ENCODE measurements at regions not wholly inside any gene's neighbourhood (a gene's known extent, or its start where the extent isn't known, plus 50 kb on each side); places are given as distances from the start of the nearest gene placed in this dataset.

DNA sequence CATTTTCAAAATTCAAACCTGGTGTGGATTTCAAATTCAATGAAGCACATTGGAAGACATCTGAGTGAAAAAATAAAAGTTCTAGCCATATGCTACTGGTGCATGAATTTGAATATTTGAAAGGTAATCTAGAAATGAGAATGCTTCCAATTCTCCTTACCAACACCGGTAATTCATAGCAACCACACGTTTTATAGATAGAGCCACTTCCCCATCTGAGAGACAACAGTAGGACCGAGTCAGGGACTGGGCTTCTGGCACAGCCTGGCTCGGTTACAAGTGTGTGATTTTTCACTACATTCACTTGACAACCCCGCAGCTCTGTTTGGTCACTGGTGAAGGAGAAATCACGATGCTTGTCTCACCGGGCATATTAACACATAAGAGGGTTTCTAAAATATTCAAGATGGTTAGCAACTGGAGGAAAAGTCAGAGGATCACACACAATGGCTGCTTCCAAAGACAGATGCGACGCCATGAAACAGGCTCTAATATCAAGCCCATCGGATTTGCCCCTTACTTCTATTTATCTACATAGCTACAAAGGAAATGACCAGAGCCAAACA is 86.5 kb upstream of the FOXN3 start:
- intact Hi-C loops (cut with DNase I) = no loop called here
- DNase-seq (no peak), ATAC-seq (no peak)
- Histone ChIP-seq H3K9me3 (no peaks in the 10 kb centered on the region), H3K27me3 (ENCODE audit: insufficient read depth in 3 of 3, low read length in 2 of 3) (no peaks in the 10 kb centered on the region), H3K4me1 (peaks cover 10% of the 10 kb centered on the region), H3K27ac (no peak overlapping the region), H3K36me3 (ENCODE audit: insufficient read depth in 1 of 2, low read depth in 1 of 2) (peaks cover 0 to 4% of the 10 kb centered on the region in 2 donors), H3K4me3 (no peak overlapping the region)
- TF ChIP-seq, protein P1, sequence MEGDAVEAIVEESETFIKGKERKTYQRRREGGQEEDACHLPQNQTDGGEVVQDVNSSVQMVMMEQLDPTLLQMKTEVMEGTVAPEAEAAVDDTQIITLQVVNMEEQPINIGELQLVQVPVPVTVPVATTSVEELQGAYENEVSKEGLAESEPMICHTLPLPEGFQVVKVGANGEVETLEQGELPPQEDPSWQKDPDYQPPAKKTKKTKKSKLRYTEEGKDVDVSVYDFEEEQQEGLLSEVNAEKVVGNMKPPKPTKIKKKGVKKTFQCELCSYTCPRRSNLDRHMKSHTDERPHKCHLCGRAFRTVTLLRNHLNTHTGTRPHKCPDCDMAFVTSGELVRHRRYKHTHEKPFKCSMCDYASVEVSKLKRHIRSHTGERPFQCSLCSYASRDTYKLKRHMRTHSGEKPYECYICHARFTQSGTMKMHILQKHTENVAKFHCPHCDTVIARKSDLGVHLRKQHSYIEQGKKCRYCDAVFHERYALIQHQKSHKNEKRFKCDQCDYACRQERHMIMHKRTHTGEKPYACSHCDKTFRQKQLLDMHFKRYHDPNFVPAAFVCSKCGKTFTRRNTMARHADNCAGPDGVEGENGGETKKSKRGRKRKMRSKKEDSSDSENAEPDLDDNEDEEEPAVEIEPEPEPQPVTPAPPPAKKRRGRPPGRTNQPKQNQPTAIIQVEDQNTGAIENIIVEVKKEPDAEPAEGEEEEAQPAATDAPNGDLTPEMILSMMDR (IDR thresholded peaks at IDR 0.05) = no peak
- 67 to 81% (median 72%) methylated on average over 10 of the region's 10 CpGs for WGBS, 3 donors

DNA sequence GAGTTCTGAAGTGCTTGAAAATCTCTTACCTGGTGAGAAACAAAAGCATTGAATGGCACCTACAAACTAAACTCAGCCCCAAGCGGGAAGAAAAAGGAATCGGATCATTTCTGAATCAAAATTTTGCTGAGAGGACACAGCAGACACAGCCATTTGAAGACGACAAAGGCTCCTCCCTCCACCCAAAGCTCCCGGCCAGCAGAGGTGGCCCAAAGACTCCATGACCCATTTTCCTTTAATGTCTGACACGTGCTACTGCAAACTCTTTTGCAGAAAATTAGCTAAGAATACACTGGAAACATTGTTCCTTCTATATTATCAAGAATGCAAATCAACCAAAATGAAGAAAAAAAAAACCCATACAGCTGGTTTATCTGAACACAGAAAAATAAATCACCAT is 85.9 kb upstream of the FOXN3 start:
- H3K4me3 ChIP-seq = no peak overlapping the region
- H3K36me3 ChIP-seq (ENCODE audit: insufficient read depth in 1 of 2, low read depth in 1 of 2) = peaks cover 0 to 4% of the 10 kb centered on the region in 2 donors
- H3K27me3 ChIP-seq (ENCODE audit: insufficient read depth in 3 of 3, low read length in 2 of 3) = no peaks in the 10 kb centered on the region
- 28 to 45% (median 31%) methylated on average over 5 of the region's 5 CpGs for WGBS, 3 donors
- no peak overlapping the region for H3K27ac ChIP-seq
- TF ChIP-seq, protein P1 (IDR thresholded peaks at IDR 0.05) = no peak
- no peaks in the 10 kb centered on the region for H3K9me3 ChIP-seq
- peaks cover 9% of the 10 kb centered on the region for H3K4me1 ChIP-seq
- ATAC-seq (no peak), DNase-seq (no peak)
- intact Hi-C loops (cut with DNase I) = no loop called here

DNA sequence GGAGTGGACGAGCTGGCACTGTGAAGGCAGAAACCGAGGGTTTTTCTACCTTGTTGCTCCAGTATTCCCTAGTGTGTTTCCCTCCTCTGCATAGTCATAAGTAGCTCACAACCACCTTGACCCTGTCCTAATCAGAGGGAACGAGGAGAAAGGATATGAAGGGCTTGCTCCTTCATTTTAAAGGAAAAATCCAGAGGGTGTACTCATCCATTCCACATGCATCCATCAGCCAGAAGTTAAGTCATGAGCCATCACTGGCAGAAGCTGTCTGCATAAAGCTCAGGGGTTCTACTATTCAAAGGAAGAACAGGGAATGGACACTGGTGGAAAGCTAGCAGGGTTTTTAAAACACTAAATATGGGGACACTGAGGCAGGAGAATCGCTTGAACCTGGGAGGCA is 84.3 kb upstream of the FOXN3 start:
- Histone ChIP-seq H3K27ac (no peak overlapping the region), H3K4me1 (no peaks in the 10 kb centered on the region), H3K27me3 (ENCODE audit: insufficient read depth in 3 of 3, low read length in 2 of 3) (no peaks in the 10 kb centered on the region), H3K4me3 (no peak overlapping the region), H3K9me3 (no peaks in the 10 kb centered on the region), H3K36me3 (ENCODE audit: insufficient read depth in 1 of 2, low read depth in 1 of 2) (peaks cover 0 to 4% of the 10 kb centered on the region in 2 donors)
- intact Hi-C loops (cut with DNase I) = no loop called here
- no peak for ATAC-seq
- DNase-seq = no peak
- WGBS, 3 donors = 92 to 95% (median 95%) methylated on average over 4 of the region's 4 CpGs
- TF ChIP-seq, protein P1 (IDR thresholded peaks at IDR 0.05) = no peak

DNA sequence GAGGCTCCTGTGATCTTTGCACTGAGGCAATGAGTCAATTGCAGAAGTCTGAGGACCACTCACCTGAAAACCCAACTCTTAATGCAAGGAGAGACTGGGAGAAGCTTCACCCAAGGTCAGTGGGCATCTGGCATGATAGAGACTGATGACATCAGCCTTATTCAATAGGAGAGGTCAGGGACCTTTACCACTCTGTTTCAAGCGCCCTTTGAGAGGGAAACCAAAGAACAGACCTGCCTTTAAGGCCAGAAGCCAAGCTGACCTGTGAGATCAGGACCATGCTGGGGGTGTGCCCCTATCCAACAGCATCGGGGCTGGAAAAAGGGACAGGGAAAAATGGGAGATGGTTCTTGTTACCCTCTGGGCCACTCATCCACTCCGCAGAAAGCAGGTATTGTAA is 83.3 kb upstream of the FOXN3 start:
- ATAC-seq = no peak
- no peak for DNase-seq
- peaks cover 0 to 4% of the 10 kb centered on the region in 2 donors for H3K36me3 ChIP-seq (ENCODE audit: insufficient read depth in 1 of 2, low read depth in 1 of 2)
- intact Hi-C loops (cut with DNase I) = no loop called here
- H3K27ac ChIP-seq = no peak overlapping the region
- H3K9me3 ChIP-seq = no peaks in the 10 kb centered on the region
- 96 to 100% (median 97%) methylated on average over 3 of the region's 3 CpGs for WGBS, 3 donors
- H3K27me3 ChIP-seq (ENCODE audit: insufficient read depth in 3 of 3, low read length in 2 of 3) = no peaks in the 10 kb centered on the region
- H3K4me1 ChIP-seq = no peaks in the 10 kb centered on the region
- no peak overlapping the region for H3K4me3 ChIP-seq
- TF ChIP-seq, protein P1 (IDR thresholded peaks at IDR 0.05) = no peak

DNA sequence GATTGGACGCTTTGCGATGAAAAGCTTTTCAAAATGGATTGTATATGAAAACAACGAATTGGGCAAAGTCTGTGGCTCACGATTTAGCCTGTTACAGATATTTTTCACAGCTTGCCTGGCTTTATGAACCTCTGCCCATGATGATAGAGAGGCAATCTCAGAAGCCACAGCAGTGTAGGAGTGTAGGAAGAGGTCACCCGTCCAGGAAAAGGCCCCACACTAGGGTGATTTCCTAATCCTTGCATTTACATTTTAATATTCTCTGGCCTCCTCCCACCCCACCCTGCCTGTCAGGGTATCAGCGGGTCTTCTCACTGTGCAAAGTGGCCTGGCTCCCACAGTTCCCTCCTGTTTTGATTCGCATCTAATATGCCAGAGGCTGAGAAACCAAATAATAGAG is 81.8 kb upstream of the FOXN3 start:
- ATAC-seq = no peak
- TF ChIP-seq, protein P1 (IDR thresholded peaks at IDR 0.05) = no peak
- no peak overlapping the region for H3K4me3 ChIP-seq
- no peak overlapping the region for H3K27ac ChIP-seq
- no peaks in the 10 kb centered on the region for H3K36me3 ChIP-seq (ENCODE audit: insufficient read depth in 1 of 2, low read depth in 1 of 2)
- no peaks in the 10 kb centered on the region for H3K4me1 ChIP-seq
- no peaks in the 10 kb centered on the region for H3K9me3 ChIP-seq
- no peaks in the 10 kb centered on the region for H3K27me3 ChIP-seq (ENCODE audit: insufficient read depth in 3 of 3, low read length in 2 of 3)
- intact Hi-C loops (cut with DNase I) = no loop called here
- WGBS, 3 donors = 89 to 91% (median 90%) methylated on average over 7 of the region's 7 CpGs
- no peak for DNase-seq

Data from psoas muscle (tissue), 7 donors.